ENCODE measurements at regions not wholly inside any gene's neighbourhood (a gene's known extent, or its start where the extent isn't known, plus 50 kb on each side); places are given as distances from the start of the nearest gene placed in this dataset.

DNA sequence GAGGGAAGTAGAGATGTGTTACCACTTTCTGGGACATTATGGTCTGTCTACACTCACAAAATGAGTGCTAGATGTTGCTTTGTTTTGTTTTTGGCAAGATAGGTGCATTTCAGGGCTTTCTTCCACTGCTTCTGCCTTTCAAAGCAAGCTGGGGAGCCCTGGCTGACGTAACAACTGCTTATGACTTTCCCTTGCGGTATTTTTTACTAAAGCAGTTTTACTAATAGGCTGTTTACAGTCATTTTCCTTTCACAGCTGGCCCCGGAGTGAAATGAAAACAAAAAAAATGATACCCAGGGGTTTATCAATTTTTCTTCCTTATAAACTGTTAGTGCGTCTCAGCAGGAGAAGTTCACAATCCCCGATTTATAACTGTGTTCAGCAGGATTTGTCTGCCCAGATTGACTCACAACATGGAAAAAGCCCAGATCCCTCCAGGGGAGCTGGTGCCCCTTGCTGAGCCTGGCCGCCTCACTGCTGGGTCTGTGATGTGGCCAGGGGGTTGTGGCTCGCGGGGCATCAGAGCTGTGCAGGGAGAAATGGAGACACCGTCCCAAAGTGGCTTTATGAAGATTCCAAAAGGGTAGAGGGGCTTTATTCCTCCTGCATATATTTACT, 184.4 kb upstream of the HS3ST3A1 start:
- H3K4me3 Mint-ChIP-seq: no peak overlapping the region
- no peak overlapping the region for H3K27ac Mint-ChIP-seq
- no peaks in the 10 kb centered on the region for H3K9me3 Mint-ChIP-seq
- H3K36me3 Mint-ChIP-seq (ENCODE audit: low read depth): no peaks in the 10 kb centered on the region
- H3K4me1 Mint-ChIP-seq (ENCODE audit: low read depth): no peaks in the 10 kb centered on the region
- H3K27me3 Mint-ChIP-seq (ENCODE audit: low read depth): no peaks in the 10 kb centered on the region

DNA sequence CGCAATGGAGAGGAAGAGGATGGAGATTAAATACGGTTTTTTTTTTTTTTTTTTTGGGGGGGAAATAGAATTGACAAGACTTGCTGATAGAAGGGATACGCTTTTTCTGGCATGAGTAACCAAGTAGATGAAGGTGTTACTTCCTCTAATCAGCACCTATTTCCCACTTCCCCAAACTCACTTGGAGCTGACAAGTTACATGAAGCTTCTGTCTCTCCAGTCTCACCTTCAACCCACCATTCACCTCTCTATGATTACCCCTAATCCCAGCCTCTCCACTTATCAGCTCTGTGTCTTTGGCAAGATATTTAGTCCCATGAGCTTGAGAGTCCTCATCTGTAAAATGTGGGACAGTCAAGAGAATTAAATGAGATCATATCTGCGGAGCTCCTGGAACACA, 185.9 kb upstream of the HS3ST3A1 start:
- Mint-ChIP-seq H3K9me3 (no peaks in the 10 kb centered on the region), H3K4me1 (ENCODE audit: low read depth) (no peaks in the 10 kb centered on the region), H3K36me3 (ENCODE audit: low read depth) (no peaks in the 10 kb centered on the region), H3K4me3 (no peak overlapping the region), H3K27ac (no peak overlapping the region), H3K27me3 (ENCODE audit: low read depth) (no peaks in the 10 kb centered on the region)

DNA sequence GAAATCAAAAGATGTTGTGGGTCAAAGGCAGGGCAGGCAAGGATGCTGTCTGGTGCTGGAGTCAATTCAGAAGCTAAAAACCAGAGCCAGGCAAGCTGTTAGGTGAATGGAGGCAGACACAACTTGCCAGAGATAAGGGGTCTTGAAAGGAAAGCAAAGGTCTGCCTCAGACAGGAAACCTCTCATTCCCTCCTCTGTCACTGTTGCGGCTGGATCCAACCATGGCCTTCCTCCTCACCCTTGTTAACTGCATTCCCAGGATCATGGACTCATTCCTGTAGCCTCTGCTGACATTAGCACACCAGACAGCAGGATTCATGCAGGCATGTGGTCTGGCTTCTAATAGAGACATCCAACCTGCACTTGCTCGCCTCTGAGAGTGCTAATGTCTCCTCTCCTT, 186.7 kb upstream of the HS3ST3A1 start:
- H3K4me3 Mint-ChIP-seq: no peak overlapping the region
- no peaks in the 10 kb centered on the region for H3K36me3 Mint-ChIP-seq (ENCODE audit: low read depth)
- no peaks in the 10 kb centered on the region for H3K9me3 Mint-ChIP-seq
- H3K27ac Mint-ChIP-seq: no peak overlapping the region
- H3K4me1 Mint-ChIP-seq (ENCODE audit: low read depth): no peaks in the 10 kb centered on the region
- no peaks in the 10 kb centered on the region for H3K27me3 Mint-ChIP-seq (ENCODE audit: low read depth)

DNA sequence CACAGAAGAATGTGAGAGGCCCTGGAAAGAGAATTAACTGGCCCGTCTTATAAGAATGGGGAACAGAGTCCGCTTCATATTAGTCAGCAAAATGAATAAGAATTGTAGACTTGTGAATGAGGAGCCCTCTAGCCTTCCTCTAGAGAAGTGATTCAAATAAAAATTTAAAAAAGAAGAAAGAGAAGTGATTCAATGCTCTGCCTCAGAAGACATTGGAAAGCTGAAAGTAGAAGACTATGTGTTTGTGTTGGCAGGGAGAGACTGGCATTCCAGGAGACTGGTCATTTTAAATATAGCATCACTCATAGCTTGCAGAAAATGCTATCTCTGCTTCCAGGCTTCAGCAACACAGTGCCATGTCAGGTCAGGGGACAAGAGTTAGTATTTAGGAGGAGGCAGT, 190.6 kb upstream of the HS3ST3A1 start:
- Mint-ChIP-seq H3K9me3 (no peaks in the 10 kb centered on the region), H3K27me3 (ENCODE audit: low read depth) (no peaks in the 10 kb centered on the region), H3K27ac (no peak overlapping the region), H3K4me1 (ENCODE audit: low read depth) (no peaks in the 10 kb centered on the region), H3K4me3 (no peak overlapping the region), H3K36me3 (ENCODE audit: low read depth) (no peaks in the 10 kb centered on the region)

DNA sequence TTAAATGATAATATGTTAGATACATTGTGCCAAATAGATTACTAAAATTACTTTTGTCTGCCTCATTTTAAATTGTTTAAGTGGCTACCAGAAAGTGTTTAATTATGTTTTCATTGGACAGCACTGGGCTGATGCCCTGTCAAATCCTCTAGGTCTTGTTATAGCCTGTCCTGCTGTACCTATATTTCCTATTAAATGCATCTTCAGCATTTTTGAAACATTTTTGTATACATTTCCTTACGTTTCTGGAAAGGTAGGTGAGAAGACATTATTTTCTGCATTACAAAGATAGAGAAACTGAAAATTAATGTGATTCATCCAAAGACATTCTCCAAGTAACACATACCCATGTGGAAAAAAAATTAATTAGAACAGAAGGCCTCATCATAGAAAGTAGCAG, 192.2 kb upstream of the HS3ST3A1 start:
- Mint-ChIP-seq H3K4me3 (no peak overlapping the region), H3K36me3 (ENCODE audit: low read depth) (no peaks in the 10 kb centered on the region), H3K4me1 (ENCODE audit: low read depth) (no peaks in the 10 kb centered on the region), H3K27me3 (ENCODE audit: low read depth) (no peaks in the 10 kb centered on the region), H3K9me3 (no peaks in the 10 kb centered on the region), H3K27ac (no peak overlapping the region)

DNA sequence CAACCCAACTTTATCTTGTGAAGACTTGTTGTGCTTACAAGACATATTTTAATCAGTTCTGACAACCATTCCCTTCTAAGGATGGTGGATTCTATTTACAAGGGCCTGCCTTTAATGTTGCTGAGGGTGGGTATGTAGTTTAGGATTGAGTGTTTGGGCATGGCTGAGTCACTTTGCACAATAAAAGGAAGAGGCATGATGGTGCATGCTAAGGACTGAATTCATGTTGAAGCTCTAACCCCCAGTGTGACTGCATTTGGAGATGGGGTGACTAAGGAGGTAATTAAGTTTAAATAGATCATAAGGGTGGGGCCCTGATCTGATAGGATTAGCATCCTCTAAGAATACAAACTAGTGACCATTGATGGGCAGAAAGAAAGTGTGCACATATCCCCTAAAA, 196.1 kb upstream of the HS3ST3A1 start:
- Mint-ChIP-seq H3K9me3 (no peaks in the 10 kb centered on the region), H3K36me3 (ENCODE audit: low read depth) (no peaks in the 10 kb centered on the region), H3K27me3 (ENCODE audit: low read depth) (no peaks in the 10 kb centered on the region), H3K4me1 (ENCODE audit: low read depth) (no peaks in the 10 kb centered on the region), H3K4me3 (no peak overlapping the region), H3K27ac (no peak overlapping the region)

DNA sequence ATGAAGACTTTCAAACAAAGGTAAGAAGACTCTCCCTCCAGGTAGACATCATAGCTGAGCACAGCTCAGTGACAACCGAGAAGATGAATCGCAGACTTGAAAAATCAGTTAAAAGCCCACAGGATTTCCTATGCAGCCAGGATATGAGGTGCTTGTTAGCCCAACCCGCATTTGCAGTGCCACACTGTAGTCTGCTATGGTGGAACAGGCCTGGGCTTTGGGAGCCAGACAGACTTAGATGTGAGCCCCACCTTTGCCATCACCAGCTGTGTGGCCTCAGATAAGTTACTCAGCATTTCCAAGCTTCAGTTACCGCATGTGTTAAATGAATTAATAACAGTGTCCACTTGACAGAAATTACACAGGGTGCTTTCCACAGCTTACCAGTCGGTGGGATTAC, 204.4 kb upstream of the HS3ST3A1 start:
- no peak overlapping the region for H3K4me3 Mint-ChIP-seq
- H3K27me3 Mint-ChIP-seq (ENCODE audit: low read depth): no peaks in the 10 kb centered on the region
- H3K4me1 Mint-ChIP-seq (ENCODE audit: low read depth): no peaks in the 10 kb centered on the region
- no peaks in the 10 kb centered on the region for H3K36me3 Mint-ChIP-seq (ENCODE audit: low read depth)
- peaks cover 5% of the 10 kb centered on the region for H3K9me3 Mint-ChIP-seq
- H3K27ac Mint-ChIP-seq: no peak overlapping the region

DNA sequence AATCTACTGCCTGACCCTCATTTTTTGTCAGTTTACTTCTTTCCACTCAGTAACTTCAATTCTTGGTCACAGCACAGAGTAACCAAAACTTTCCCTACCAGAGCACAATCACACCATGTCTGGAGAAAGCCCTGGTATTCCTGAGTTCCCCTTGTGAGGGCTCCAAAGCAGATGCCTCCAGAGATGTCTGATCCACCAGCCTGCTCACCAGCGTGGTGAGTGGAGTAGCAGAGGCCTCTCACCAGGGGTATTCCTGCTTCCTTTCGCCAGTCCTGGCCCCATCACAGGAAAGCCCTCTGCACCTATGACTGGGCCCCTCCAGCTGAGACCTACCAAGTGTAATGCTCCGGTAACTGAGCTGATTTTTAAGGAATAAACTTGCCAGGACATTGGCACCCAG, 205.4 kb upstream of the HS3ST3A1 start:
- Mint-ChIP-seq H3K36me3 (ENCODE audit: low read depth) (no peaks in the 10 kb centered on the region), H3K27me3 (ENCODE audit: low read depth) (no peaks in the 10 kb centered on the region), H3K27ac (no peak overlapping the region), H3K4me1 (ENCODE audit: low read depth) (no peaks in the 10 kb centered on the region), H3K9me3 (peaks cover 5% of the 10 kb centered on the region), H3K4me3 (no peak overlapping the region)

DNA sequence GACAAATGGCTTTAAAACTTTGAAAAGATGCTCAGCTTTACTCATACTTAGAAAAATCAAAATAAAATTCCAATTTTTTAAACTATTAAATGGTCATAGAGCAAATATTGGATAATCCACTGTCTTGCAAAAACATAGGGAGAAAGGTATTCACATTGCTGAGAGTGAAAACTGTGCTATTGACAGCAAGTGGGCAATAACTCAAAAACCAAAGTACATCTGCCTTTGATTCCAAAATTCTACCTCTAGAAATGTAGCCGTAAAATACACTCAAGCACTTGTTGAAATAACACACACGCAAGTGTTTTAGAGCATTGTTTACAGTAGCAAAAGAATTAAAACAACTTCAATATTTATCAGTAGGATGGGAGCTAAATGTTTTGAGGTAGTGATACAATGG, 210.6 kb upstream of the HS3ST3A1 start:
- Mint-ChIP-seq H3K9me3 (peaks cover 5% of the 10 kb centered on the region), H3K4me1 (ENCODE audit: low read depth) (no peaks in the 10 kb centered on the region), H3K36me3 (ENCODE audit: low read depth) (peaks cover 2% of the 10 kb centered on the region), H3K27me3 (ENCODE audit: low read depth) (no peaks in the 10 kb centered on the region), H3K4me3 (no peak overlapping the region), H3K27ac (no peak overlapping the region)

DNA sequence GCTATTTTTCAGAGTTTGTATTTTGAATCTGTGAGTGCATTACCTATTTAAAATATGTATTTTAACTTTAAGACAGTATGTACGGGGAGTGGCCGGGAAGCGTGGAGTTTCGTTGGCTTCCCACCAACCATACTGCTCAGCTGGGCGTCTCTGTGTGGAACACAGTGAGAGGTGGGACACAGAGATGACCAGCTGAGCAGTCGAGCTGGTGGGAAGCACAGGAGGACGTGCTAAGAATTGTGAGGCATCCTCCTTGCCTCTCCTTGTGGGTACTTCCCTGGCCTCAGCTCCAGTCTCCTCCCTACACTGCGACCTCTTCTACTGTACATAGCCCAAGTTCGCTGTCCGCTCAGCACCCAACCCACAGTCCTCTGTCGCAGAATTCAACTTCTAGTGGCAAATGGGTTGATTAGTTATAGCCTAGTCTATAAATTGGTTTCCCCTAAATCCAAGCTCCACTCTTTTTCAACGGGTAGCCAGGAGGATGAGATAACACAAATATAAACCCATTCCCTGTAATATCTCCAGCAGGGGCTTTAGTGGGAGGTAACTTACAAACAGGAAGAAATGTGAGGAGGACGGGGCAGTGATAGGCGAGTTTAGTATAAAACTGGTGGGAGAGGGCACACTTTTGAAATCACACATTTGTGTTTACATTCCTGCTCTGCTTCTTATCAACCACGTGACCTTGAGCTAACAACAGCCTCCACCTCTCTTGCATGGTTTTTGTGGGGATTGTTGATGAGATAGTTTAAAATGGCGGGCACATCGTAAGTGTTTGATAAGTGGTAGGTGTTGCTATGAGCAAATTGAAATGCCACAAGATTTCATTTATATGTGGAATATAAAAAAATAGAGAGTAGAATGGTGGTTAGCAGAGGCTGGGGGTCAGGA, 211.9 kb upstream of the HS3ST3A1 start:
- peaks cover 2% of the 10 kb centered on the region for H3K36me3 Mint-ChIP-seq (ENCODE audit: low read depth)
- no peaks in the 10 kb centered on the region for H3K4me1 Mint-ChIP-seq (ENCODE audit: low read depth)
- H3K27me3 Mint-ChIP-seq (ENCODE audit: low read depth): no peaks in the 10 kb centered on the region
- no peak overlapping the region for H3K4me3 Mint-ChIP-seq
- no peak overlapping the region for H3K27ac Mint-ChIP-seq
- peaks cover 5% of the 10 kb centered on the region for H3K9me3 Mint-ChIP-seq

DNA sequence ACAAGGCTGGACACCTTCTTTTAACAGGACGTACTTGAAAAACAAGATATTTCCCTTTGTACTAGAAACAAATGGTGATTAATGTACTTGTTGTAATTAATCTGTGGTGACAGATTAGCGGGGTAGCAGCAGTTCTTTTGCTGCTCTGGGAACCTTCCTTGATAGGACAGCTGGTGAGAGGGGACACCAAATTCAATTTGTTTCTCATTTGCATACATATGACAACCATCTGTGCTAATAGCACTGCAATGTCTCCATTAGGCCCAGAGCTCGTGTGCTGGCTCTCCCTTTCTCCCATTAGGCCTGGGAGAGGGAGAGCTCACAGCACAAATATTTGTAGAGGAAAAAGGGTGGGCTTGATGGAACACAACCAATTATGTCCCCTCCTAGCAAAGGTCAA, 221.0 kb upstream of the HS3ST3A1 start:
- H3K9me3 Mint-ChIP-seq: peaks cover 8% of the 10 kb centered on the region
- H3K4me3 Mint-ChIP-seq: no peak overlapping the region
- peaks cover 4% of the 10 kb centered on the region for H3K4me1 Mint-ChIP-seq (ENCODE audit: low read depth)
- H3K27ac Mint-ChIP-seq: no peak overlapping the region
- no peaks in the 10 kb centered on the region for H3K27me3 Mint-ChIP-seq (ENCODE audit: low read depth)
- H3K36me3 Mint-ChIP-seq (ENCODE audit: low read depth): peaks cover 2% of the 10 kb centered on the region

DNA sequence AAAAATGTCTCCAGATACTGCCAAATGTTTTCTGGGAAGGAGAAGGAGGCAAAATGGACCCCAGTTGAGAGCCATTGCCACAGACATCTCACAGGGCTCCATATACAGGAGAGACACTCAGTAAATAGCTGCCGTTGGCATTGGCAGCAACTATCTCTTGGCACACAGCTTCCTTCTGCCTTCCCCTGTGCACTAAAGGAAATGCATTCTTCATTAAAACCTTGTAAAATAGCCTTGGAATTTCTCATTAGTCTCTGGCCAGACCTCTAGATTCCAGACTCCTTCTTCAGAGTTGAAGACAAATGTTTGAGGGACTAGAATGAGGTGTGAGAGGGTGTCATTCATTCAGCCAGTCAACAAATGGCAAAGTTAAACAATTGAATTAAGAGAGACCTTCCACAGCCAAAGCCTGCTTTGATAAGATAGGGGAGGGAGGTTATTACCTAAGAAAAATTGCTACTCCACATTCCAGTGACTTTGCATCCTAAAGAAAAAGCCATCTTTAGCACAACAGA, 223.9 kb upstream of the HS3ST3A1 start:
- peaks cover 4% of the 10 kb centered on the region for H3K36me3 Mint-ChIP-seq (ENCODE audit: low read depth)
- peaks cover 14% of the 10 kb centered on the region for H3K9me3 Mint-ChIP-seq
- H3K4me1 Mint-ChIP-seq (ENCODE audit: low read depth): peaks cover 4% of the 10 kb centered on the region
- H3K4me3 Mint-ChIP-seq: no peak overlapping the region
- H3K27me3 Mint-ChIP-seq (ENCODE audit: low read depth): no peaks in the 10 kb centered on the region
- no peak overlapping the region for H3K27ac Mint-ChIP-seq

DNA sequence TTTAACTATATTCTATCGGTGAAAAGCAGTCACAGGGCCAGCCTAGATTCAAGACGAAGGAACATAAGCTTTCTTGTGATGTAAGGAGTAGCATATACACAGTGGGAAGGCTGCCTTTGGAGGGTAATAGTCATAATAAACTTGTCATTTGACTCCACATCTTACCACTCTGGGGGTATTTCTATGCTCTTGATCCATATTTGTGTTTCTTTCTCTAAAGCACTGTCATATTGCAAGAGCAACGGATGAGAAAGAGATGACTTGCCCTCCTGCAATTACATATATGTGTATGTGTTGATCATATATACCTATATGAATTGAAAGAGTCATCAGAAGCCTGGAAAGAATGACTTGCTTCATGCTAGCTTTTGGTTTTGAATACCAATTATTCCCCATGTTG, 225.4 kb upstream of the HS3ST3A1 start:
- no peak overlapping the region for H3K27ac Mint-ChIP-seq
- peaks cover 4% of the 10 kb centered on the region for H3K36me3 Mint-ChIP-seq (ENCODE audit: low read depth)
- peaks cover 14% of the 10 kb centered on the region for H3K9me3 Mint-ChIP-seq
- no peak overlapping the region for H3K4me3 Mint-ChIP-seq
- peaks cover 4% of the 10 kb centered on the region for H3K4me1 Mint-ChIP-seq (ENCODE audit: low read depth)
- no peaks in the 10 kb centered on the region for H3K27me3 Mint-ChIP-seq (ENCODE audit: low read depth)

DNA sequence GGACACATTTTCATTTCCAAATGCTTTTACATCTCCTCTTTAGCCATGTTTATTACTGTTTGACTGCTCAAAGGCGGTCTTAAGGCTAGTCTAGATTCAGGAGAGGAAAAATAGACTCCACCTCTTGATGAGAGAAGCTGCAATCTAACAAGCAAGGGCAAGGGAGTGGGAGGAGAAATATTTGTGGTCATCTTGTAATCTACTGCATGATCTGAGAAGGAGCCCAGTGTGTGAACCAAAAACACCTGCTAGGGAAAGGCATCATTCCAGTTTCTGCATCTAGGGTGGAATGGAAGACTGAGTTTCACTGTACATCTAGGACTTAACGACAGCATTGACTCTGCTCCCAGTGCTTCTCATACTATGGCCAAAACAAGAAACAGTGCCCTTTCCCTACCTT, 232.2 kb upstream of the HS3ST3A1 start:
- Mint-ChIP-seq H3K27ac (no peak overlapping the region), H3K27me3 (ENCODE audit: low read depth) (no peaks in the 10 kb centered on the region), H3K4me3 (no peak overlapping the region), H3K9me3 (peaks cover 5% of the 10 kb centered on the region), H3K4me1 (ENCODE audit: low read depth) (no peaks in the 10 kb centered on the region), H3K36me3 (ENCODE audit: low read depth) (peaks cover 1% of the 10 kb centered on the region)

DNA sequence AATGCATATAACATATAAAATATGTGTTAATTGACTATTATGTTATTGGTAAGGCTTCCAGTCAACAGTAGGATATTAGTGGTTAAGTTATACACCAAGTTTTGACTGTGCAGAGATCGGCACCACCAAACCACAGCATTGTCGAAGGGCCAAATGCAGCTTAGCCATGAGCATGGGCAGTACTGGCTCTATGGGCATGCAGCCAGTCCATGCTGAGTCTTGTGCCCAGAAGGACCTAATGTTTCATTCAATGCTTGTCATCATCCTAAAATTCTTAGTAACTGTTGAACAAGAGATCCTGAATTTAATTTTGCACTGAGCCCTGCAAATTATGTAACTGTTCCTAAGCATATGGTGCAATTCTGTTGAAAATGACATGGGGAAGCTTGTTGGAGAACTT, 233.4 kb upstream of the HS3ST3A1 start:
- Mint-ChIP-seq H3K27me3 (ENCODE audit: low read depth) (no peaks in the 10 kb centered on the region), H3K36me3 (ENCODE audit: low read depth) (no peaks in the 10 kb centered on the region), H3K9me3 (peaks cover 5% of the 10 kb centered on the region), H3K4me3 (no peak overlapping the region), H3K27ac (no peak overlapping the region), H3K4me1 (ENCODE audit: low read depth) (no peaks in the 10 kb centered on the region)

Measured in T-helper 1 cell treated with Interleukin-12 subunit alpha and Interleukin-12 subunit beta and Interleukin-4 antibody, amounts not matched to agents 30 μg/mL and 1 μg/mL, for 36 hours (primary cell).